ENCODE measurements at regions not wholly inside any gene's neighbourhood (a gene's known extent, or its start where the extent isn't known, plus 50 kb on each side); places are given as distances from the start of the nearest gene placed in this dataset.

- H3K9ac ChIP-seq (ENCODE audit: low read depth, low read length): no peak overlapping the region
- ATAC-seq (ENCODE audit: low read depth): no peak
- intact Hi-C loops (cut with micrococcal nuclease): no loop called here
- H2BK15ac ChIP-seq (ENCODE audit: low read depth, low read length): no peak overlapping the region
- DNase-seq: no peak
- no peaks in the 10 kb centered on the region for H3K9me1 ChIP-seq (ENCODE audit: insufficient read depth, low read length)
- dilution Hi-C loops (cut with HindIII; ENCODE audit: low sequenced_read_pairs, unreplicated experiment): no loop called here
- no peak overlapping the region for H3K4me2 ChIP-seq (ENCODE audit: low read depth, low read length)
- H3K27me3 ChIP-seq (ENCODE audit: control insufficient read depth, insufficient read depth, low read length): no peaks in the 10 kb centered on the region
- no peak overlapping the region for H2BK5ac ChIP-seq (ENCODE audit: low read depth, low read length, poor library complexity, severe bottlenecking)
- no peak overlapping the region for H4K8ac ChIP-seq (ENCODE audit: low read depth in 2 of 2, low read length in 2 of 2)
- no peaks in the 10 kb centered on the region for H3K79me1 ChIP-seq (ENCODE audit: low read depth in 1 of 2, low read length in 2 of 2)
- H4K20me1 ChIP-seq (ENCODE audit: insufficient read depth, low read length): no peaks in the 10 kb centered on the region
- no peak overlapping the region for H2AK5ac ChIP-seq (ENCODE audit: low read depth, low read length)
- H2AFZ ChIP-seq (replicated peaks; ENCODE audit: low read length, poor library complexity): no peak overlapping the region
- H3K23ac ChIP-seq (ENCODE audit: low read depth, low read length): no peak overlapping the region
- no peak overlapping the region for H2AK9ac ChIP-seq (replicated peaks; ENCODE audit: low read depth, low read length, poor library complexity)
- no peaks in the 10 kb centered on the region for H3K36me3 ChIP-seq (ENCODE audit: control insufficient read depth, insufficient read depth, low read length)
- no peak overlapping the region for H3K14ac ChIP-seq (replicated peaks; ENCODE audit: low read depth, low read length)
- ChIA-PET POLR2A (ENCODE audit: unreplicated experiment) (no interaction called here), CTCF (no interaction called here)
- 50% methylated on average over 1 of the region's 2 CpGs; no CpG with 5 or more reads in 1 of the 2 experiments for WGBS, 2 experiments (ENCODE audit: extremely low coverage in 2 of 2, insufficient read length in 1 of 2)
- no peak overlapping the region for H3K18ac ChIP-seq (ENCODE audit: low read depth, low read length)
- no peak overlapping the region for H3K4me3 ChIP-seq (ENCODE audit: insufficient read depth, low read depth, low read length)
- BruUV-seq (replicated peaks): no TSS peak
- no peaks in the 10 kb centered on the region for H3K9me3 ChIP-seq (ENCODE audit: control insufficient read depth, insufficient read depth, low read length)
- H2BK120ac ChIP-seq (ENCODE audit: low read depth, low read length): no peak overlapping the region
- in situ Hi-C loops (cut with MboI; ENCODE audit: low sequenced_read_pairs): no loop called here
- no peak overlapping the region for H3K4ac ChIP-seq (ENCODE audit: low read depth, low read length)
- no peak overlapping the region for H3K56ac ChIP-seq (ENCODE audit: extremely low read depth, insufficient read depth, low read length)
- no peak overlapping the region for H4K91ac ChIP-seq (ENCODE audit: insufficient read depth, low read depth, low read length)
- no peak overlapping the region for H3K27ac ChIP-seq (ENCODE audit: insufficient read depth, low read length)
- no peak overlapping the region for H2BK20ac ChIP-seq (ENCODE audit: low read depth, low read length)
- H3K4me1 ChIP-seq (ENCODE audit: control insufficient read depth, insufficient read depth, low read length): no peaks in the 10 kb centered on the region
- no peak overlapping the region for H4K5ac ChIP-seq (ENCODE audit: low read depth, low read length)
- TF ChIP-seq ELK1 (IDR thresholded peaks at IDR 0.05; ENCODE audit: borderline replicate concordance, low read depth, low read length) (no peak), RAD21 (IDR thresholded peaks at IDR 0.05; ENCODE audit: low read length) (no peak), MAZ (IDR thresholded peaks at IDR 0.05; ENCODE audit: borderline replicate concordance, low read depth, low read length) (no peak), MXI1 (IDR thresholded peaks at IDR 0.05; ENCODE audit: borderline replicate concordance, low read depth, low read length) (no peak), MAFK (IDR thresholded peaks at IDR 0.05; ENCODE audit: low read depth, low read length) (no peak), SMC3 (IDR thresholded peaks at IDR 0.05; ENCODE audit: low read depth, low read length) (no peak), CEBPB (IDR thresholded peaks at IDR 0.05; ENCODE audit: low read depth, low read length) (no peak), NFE2L2 (IDR thresholded peaks at IDR 0.05; ENCODE audit: low read depth, low read length) (no peak), RCOR1 (IDR thresholded peaks at IDR 0.05; ENCODE audit: insufficient replicate concordance, low read length) (no peak), BHLHE40 (IDR thresholded peaks at IDR 0.05; ENCODE audit: low read depth, low read length) (no peak)
These were observed 237.0 kb upstream of the CDH20 start for GRCh38 chr18:61096226-61096625.

Data from IMR-90 (cell line).